ENCODE measurements at regions not wholly inside any gene's neighbourhood (a gene's known extent, or its start where the extent isn't known, plus 50 kb on each side); places are given as distances from the start of the nearest gene placed in this dataset.

GRCh38 chr7:79709574-79710409 lies 256.3 kb upstream of the MAGI2 start:
- no peak overlapping the region for H3K4me2 ChIP-seq (ENCODE audit: low read length)
- no peaks in the 10 kb centered on the region for H3F3A ChIP-seq (ENCODE audit: control insufficient read depth, insufficient read depth)
- H3K79me2 ChIP-seq (ENCODE audit: control insufficient read depth, low read length), result no peaks in the 10 kb centered on the region
- H3K27ac ChIP-seq (ENCODE audit: low read depth, low read length), result no peak overlapping the region
- H3K9me2 ChIP-seq (replicated peaks; ENCODE audit: control insufficient read depth, low read length), result no peaks in the 10 kb centered on the region
- H4K20me1 ChIP-seq (ENCODE audit: control insufficient read depth, insufficient read depth, low read depth, low read length), result no peaks in the 10 kb centered on the region
- no peaks in the 10 kb centered on the region for H3K27me3 ChIP-seq (ENCODE audit: control insufficient read depth, low read length)
- H3K36me3 ChIP-seq (ENCODE audit: control insufficient read depth, low read length), result no peaks in the 10 kb centered on the region
- H3K4me3 ChIP-seq (ENCODE audit: low read length), result no peak overlapping the region
- TF ChIP-seq, protein P1, sequence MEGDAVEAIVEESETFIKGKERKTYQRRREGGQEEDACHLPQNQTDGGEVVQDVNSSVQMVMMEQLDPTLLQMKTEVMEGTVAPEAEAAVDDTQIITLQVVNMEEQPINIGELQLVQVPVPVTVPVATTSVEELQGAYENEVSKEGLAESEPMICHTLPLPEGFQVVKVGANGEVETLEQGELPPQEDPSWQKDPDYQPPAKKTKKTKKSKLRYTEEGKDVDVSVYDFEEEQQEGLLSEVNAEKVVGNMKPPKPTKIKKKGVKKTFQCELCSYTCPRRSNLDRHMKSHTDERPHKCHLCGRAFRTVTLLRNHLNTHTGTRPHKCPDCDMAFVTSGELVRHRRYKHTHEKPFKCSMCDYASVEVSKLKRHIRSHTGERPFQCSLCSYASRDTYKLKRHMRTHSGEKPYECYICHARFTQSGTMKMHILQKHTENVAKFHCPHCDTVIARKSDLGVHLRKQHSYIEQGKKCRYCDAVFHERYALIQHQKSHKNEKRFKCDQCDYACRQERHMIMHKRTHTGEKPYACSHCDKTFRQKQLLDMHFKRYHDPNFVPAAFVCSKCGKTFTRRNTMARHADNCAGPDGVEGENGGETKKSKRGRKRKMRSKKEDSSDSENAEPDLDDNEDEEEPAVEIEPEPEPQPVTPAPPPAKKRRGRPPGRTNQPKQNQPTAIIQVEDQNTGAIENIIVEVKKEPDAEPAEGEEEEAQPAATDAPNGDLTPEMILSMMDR (IDR thresholded peaks at IDR 0.05; ENCODE audit: low read depth, low read length, poor library complexity, severe bottlenecking), result no peak
- no peak for TF ChIP-seq EZH2phosphoT487 (IDR thresholded peaks at IDR 0.05; ENCODE audit: borderline replicate concordance, low read length)
- H3K9me3 ChIP-seq (ENCODE audit: control insufficient read depth, insufficient read depth, low read length), result no peaks in the 10 kb centered on the region
- no peaks in the 10 kb centered on the region for H3K4me1 ChIP-seq (ENCODE audit: control insufficient read depth, low read length)

DNA sequence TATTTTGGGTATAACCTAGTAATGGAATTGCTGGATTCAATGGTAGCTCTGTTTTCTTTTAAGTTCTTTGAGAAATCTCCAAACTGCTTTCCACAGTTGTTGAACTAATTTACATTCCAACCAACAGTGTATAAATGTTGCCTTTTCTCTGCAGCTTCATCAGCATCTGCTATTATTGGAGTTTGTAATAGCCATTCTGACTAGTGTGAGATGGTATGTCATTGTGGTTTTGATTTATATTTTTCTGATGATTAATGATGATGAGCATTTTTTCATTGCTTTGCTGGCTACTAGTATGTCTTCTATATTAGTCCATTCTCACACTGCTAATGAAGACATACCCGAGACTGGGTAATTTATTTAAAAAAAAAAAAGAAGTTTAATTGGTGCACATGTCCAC lies 248.6 kb upstream of the MAGI2 start:
- Histone ChIP-seq H3K9me3 (ENCODE audit: control insufficient read depth, insufficient read depth, low read length) (no peaks in the 10 kb centered on the region), H3K27me3 (ENCODE audit: control insufficient read depth, low read length) (no peaks in the 10 kb centered on the region), H3F3A (ENCODE audit: control insufficient read depth, insufficient read depth) (no peaks in the 10 kb centered on the region), H3K4me2 (ENCODE audit: low read length) (no peak overlapping the region), H3K4me1 (ENCODE audit: control insufficient read depth, low read length) (no peaks in the 10 kb centered on the region), H3K79me2 (ENCODE audit: control insufficient read depth, low read length) (no peaks in the 10 kb centered on the region), H3K9me2 (replicated peaks; ENCODE audit: control insufficient read depth, low read length) (no peaks in the 10 kb centered on the region), H3K36me3 (ENCODE audit: control insufficient read depth, low read length) (no peaks in the 10 kb centered on the region), H3K27ac (ENCODE audit: low read depth, low read length) (no peak overlapping the region), H4K20me1 (ENCODE audit: control insufficient read depth, insufficient read depth, low read depth, low read length) (no peaks in the 10 kb centered on the region), H3K4me3 (ENCODE audit: low read length) (no peak overlapping the region)
- TF ChIP-seq, protein P1 (IDR thresholded peaks at IDR 0.05; ENCODE audit: low read depth, low read length, poor library complexity, severe bottlenecking), result no peak
- no peak for TF ChIP-seq EZH2phosphoT487 (IDR thresholded peaks at IDR 0.05; ENCODE audit: borderline replicate concordance, low read length)

DNA sequence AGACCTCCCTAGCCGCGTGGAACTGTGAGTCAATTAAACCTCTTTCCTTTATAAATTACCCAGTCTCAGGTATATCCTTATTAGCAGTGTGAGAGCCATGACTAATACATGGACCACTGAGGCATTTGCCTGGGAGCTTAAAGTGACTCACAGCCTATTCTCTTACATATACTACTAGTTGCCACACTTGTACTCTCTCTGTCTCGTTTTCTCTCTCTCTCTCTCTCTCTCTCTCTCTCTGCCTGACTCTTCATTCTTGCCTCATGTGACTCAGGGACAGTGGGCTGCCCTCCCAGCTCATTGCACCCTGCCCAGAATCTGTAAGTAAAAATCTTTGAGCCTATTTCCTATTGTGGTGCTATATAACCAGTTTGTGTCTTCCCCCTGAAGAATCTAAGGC lies 238.5 kb upstream of the MAGI2 start:
- Histone ChIP-seq H3K27ac (ENCODE audit: low read depth, low read length) (no peak overlapping the region), H3K9me2 (replicated peaks; ENCODE audit: control insufficient read depth, low read length) (no peaks in the 10 kb centered on the region), H3K4me1 (ENCODE audit: control insufficient read depth, low read length) (no peaks in the 10 kb centered on the region), H4K20me1 (ENCODE audit: control insufficient read depth, insufficient read depth, low read depth, low read length) (no peaks in the 10 kb centered on the region), H3K36me3 (ENCODE audit: control insufficient read depth, low read length) (no peaks in the 10 kb centered on the region), H3K4me2 (ENCODE audit: low read length) (no peak overlapping the region), H3F3A (ENCODE audit: control insufficient read depth, insufficient read depth) (no peaks in the 10 kb centered on the region), H3K4me3 (ENCODE audit: low read length) (no peak overlapping the region), H3K79me2 (ENCODE audit: control insufficient read depth, low read length) (no peaks in the 10 kb centered on the region), H3K9me3 (ENCODE audit: control insufficient read depth, insufficient read depth, low read length) (no peaks in the 10 kb centered on the region), H3K27me3 (ENCODE audit: control insufficient read depth, low read length) (no peaks in the 10 kb centered on the region)
- no peak for TF ChIP-seq EZH2phosphoT487 (IDR thresholded peaks at IDR 0.05; ENCODE audit: borderline replicate concordance, low read length)
- TF ChIP-seq, protein P1 (IDR thresholded peaks at IDR 0.05; ENCODE audit: low read depth, low read length, poor library complexity, severe bottlenecking), result no peak
